ENCODE measurements at regions not wholly inside any gene's neighbourhood (a gene's known extent, or its start where the extent isn't known, plus 50 kb on each side); places are given as distances from the start of the nearest gene placed in this dataset.

DNA sequence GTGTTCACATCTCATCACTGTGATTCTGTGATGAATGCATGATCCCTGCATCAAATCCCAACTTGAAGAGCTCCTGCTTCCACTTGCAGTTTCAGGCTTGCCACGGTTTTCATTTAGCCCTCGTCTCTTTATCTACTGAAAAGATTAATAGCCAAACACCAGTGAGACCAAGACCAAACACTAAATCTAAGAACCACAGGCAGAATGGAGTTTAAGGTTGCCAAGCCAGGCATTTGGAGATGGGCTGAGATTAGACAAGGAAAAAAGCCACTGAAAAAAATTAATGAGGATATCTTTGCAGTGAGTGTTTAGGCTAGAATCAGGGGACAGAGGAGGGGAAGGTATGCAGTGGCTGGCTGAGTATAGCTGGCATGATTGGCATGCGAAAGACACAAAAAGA is 227.2 kb upstream of the BLID start:
- no peak for DNase-seq

DNA sequence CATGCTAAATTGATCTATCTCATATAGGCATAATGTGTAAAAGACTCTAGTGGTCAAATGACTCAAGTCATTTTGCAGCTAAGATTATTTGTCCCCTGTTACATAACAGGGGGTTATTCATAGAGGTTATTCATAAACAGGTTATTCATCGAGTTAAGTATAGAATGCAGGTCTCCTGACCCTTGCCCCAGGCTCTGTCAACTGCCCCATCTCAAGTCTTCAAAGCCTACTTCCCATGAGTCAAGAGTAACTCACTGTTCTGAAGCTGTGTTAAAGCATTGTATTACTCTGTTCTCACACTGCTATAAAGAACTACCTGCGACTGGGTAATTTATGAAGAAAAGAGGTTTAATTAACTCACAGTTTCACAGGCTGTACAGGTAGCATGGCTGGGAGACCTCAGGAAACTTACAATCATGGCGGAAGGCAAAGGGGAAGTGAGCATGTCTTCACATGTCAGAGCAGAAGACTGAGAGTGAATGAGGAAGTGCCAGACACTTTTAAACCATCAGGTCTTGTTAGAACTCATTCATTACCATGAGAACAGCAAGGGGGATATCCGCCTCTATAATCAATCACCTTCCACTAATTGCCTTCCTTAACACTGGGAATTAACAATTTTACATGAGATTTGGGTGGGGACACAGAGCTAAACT is 226.2 kb upstream of the BLID start:
- DNase-seq, result no peak

DNA sequence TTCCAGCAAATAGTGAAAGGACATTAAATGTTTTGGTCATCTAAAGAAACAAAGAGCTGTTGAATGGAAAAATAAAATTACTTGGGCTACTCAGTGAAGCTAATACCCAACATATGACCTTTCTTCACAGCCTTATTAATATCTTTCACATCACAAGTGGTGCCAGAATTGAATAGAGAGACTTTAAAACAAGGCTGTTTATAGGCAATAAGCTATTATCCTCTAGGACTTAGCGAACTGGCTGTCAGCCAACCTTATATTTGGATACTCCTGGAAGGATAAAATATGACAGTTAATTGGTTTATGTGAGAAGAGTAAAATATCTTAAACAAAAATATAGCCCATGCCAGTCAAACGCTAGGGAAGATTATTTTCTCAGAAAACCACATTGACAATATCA is 225.5 kb upstream of the BLID start:
- DNase-seq, result no peak

DNA sequence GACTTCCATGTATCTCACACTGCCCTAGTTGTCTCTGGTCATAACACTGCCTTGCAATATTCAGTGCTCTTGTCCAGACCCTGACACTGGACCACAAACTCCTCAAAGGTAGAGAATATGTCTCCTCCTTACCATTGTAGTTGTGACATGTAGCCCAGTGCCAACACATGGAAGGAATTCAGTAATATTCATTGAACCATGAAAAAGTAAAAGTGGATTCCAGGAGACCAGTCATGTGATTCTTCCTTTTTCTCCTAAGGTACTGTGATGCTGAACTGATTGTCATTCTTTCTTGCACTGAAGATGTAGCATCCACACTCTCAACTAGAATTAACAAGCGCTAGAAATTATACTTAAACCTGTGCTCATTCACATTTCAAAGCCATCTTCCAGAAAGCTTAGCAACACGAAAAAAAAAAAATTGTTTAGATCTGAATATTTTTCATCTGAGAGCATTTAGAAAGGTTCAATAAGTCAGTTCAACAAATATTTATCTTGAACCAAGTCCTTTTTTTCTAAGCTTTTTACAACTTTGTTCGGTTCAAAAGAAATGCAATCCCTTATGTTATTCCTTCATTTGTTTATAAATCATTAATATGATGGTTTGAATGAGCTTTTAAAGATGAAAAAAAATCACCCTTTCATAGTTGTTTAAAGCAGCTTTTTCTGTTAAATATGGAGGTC is 224.7 kb upstream of the BLID start:
- DNase-seq, result no peak

DNA sequence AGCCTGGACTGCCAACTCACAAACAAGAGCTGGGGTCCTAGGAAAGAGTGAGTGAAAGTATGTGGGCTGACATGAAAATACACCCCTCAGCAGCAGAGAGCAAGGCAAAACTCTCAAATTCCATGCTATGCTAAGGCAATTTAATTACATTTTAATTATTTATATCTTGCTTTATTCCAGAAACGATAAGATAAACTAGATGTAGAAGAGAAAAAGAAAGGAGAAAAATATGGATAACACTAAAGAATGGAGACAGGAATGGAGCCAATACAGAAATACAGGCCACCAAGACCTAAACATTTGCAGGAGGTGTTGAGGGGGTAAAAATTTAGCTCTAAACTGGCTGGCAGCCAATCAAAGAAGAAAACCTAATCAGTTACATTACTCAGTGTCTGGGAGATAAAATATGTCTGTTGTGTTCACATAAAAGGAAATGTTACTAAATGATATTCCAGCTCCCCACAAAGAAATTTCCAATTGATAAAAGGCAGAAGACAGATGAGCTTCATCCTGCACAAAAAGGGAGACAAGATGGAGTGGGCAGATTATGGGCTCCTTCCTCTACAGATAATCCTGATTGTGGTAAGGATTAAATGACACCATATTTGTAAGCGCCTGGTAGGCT is 223.5 kb upstream of the BLID start:
- no peak for DNase-seq

DNA sequence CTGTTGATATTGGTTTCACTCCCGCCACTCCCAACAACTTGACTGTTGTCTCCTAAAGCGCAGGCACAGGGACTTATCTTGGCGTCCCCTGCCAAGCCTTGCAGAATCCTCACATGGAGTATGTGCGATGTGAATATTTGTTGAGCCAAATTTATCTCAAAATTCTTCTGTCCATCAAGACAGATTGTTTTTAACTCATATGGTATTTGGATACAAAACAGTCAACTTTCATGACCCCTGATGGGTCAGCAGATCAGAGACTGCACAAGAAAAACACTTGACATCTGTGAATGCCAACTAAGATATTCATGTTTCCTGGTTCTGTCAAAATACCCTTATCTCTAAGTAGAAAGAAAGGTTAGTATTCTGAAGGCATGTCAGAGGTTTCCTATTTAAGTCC is 221.7 kb upstream of the BLID start:
- DNase-seq, result no peak

DNA sequence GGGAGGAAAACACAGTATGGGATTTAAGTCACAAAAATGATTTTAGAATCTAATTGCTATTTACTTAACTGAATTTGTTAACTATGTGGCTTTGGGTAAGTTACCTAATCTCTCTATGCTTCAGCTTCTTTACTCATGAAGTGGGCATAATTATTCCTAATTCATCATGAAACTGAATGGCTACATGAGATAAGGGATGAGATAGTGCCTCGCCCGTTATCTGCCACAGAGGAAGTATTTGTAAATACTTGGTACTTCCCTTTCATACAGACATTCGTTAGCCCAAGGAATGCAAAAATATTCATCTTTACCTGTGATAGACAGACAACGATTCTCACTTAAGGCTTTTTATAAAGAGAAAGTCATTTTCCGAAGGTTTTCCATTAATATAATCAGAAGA is 221.2 kb upstream of the BLID start:
- DNase-seq, result no peak

DNA sequence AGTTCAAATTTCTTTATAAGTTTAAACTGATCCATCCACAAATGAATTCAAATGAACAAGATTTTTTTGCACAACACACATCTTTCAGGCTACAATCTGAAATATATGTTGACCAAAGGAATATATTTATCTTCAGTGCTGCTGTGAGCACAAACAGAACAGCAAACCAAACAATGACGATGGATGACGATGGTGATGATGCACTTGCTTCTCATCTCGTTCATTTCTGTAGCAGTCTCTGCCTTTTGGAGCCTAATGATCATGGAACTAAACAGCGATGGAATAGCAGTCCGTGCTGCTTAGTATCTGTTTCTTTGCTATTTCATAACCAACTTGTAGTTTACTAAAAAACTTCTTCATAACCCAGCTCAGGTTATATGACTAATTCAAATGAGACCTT is 220.7 kb upstream of the BLID start:
- DNase-seq, result no peak

DNA sequence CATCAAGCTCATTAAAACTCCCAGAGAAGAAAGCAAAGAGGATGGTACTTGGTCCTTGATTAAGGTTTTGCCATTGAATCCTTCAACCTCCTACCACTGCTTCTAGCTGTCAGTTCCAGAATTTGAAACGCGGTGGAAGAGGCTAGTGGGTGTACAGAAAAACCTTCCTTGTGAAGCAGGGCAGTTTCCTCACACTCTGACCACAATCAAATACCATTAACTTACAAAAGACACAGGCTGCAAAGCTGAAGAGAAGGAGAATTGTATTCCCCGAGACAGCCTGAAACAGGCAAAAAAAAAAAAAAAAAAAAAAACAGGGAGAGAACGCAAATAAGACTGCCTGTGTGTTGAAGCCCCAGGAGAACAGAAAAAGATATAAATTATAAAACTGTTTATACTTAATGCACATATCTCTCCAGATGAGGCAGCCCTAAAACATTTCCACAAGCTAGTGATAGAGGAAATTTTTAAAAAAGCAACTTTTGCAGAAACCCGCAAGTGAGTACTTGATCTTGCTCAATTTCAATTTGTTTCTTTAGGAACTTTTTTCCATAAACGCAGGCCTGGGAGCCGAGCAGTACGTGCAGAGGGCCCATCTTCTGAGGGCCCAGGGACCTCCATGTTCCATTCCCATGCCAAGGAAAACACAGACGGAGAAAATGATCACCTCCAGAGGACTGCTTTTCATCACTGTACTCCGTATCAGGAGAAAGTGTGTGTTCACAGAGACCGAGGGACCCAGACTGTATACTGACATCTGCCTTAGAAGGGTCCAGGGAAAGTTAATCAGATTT is 218.7 kb upstream of the BLID start:
- DNase-seq, result no peak

DNA sequence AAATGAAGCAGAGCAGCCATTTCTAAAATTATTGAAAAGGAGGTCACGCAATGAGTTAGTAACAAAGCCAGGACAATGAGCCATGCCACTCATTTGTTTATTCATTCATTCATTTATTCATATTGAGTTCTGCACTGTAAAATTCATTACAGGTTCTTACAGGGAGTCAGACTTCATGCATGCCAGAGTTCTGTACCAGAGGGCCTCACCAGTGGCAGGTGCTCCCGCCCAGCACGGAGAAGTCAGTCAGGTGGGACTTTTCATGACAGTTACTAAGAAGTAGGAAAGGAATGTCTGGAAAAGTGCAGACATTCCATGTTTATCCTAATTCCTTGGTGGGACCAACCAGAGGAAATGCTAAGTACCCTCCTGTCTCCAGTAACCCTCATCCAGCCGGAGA is 217.5 kb upstream of the BLID start:
- no peak for DNase-seq

DNA sequence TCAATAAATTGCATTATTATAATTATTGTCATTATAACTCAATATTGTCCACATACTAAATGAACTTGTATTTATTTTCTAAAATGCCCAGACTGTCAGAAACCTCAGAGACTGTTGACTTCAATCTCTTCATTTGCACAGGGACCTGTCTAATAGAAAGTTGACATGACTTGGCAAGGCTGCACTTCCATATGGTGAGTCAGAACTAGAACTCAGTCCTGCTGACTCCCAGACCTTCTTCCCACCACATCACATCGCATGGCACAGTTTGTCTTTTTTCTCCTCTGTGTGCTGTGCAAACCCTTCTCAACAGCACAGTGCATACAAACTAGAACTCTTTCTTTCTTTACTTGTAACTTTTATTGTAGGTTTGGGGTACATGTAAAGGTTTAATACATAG is 215.1 kb upstream of the BLID start:
- no peak for DNase-seq

DNA sequence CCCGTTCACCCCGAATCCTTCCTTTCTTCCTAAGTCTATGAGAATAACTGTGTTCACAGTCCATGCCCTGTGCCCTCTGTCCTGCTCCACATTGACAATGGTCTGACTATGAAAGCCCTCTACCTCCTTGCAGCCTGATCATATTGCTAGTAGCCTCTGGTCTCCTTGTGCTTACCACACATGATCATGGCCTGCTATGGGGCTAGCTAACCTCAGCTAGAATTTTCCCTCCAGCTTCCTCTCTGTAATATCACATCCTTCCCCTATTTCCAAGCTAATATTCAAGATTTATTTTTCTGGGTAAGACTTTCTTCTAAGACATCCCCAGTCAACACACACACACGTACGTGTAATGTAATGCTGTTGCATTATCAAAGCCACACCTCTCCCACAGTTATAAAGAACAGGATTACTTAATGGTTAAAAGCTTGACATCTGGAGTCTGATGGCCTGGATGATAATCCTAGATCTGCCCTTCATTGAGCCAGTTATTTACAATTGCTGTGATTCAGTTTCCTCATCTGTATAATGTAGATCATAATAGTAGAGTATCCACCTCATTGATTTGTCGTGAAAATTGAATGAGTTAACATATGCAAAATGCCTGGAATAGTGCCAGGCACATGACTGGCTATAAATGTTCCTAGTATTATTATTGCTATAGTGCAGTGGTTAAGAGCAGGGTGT is 214.4 kb upstream of the BLID start:
- no peak for DNase-seq

DNA sequence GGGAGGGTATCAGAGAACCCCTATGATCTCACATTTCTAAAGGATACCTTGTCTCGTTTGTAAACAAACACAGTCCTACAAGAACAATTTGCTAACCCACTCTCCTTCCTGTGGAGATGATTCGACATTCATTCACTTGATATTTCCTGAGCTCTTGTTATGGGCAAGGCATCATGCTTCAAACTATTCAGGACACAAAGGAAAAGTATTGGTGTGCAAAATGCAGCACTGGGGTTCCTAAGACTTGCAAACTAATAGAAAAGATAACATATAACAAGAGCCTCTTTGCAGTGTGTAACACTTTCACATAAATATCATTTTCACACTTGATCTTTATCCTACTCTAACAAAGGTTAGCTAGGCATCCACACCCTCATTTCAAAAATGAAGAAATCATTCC is 211.5 kb upstream of the BLID start:
- no peak for DNase-seq

DNA sequence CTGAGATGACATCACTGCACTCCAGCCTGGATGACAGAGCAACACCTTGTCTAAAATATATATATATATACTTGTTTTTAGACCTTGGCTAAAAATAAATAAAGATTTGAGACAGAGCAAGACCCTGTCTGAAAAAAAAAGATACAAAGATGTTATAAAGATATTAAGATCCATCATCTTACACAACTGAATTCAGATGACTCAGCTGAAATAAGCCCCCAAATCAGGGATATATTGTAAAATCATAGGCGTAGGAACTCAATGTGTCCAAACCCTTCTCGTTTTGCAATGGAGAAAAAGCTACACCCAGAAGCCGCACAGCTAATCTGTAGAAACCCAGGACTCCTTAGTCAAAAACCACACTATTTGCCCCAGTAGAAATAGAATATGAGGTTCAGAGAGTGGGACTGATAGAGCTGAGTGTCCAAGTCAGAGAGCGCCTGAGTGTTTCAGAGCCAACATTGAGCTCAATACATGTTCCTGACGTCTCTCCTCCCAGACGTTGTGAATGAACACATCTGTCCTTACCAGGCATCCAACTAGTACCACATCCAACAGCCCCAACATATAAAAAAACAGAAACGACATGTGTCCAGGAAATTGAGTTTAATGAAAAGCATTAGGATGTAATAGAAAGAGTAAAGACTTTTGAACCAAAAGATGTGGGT is 207.9 kb upstream of the BLID start:
- no peak for DNase-seq

DNA sequence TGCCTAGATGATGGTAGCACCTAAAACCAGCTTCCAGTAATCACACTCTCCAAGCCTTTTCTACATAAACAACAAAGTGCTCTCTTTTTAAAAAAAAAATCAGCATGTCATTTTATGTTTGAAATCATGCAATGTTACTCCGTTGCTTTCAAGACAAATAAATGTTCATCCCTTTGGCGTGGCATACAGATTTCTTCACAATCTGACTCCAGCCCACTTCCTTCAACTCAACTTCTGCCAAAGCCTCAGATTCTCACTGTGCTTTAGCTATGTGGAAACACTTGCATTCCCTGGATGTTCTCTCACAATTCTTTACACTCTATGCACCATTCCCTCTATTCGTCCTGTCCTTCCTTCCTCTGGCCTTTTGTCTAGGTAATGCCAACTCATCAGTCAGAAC is 206.3 kb upstream of the BLID start:
- no peak for DNase-seq

DNA sequence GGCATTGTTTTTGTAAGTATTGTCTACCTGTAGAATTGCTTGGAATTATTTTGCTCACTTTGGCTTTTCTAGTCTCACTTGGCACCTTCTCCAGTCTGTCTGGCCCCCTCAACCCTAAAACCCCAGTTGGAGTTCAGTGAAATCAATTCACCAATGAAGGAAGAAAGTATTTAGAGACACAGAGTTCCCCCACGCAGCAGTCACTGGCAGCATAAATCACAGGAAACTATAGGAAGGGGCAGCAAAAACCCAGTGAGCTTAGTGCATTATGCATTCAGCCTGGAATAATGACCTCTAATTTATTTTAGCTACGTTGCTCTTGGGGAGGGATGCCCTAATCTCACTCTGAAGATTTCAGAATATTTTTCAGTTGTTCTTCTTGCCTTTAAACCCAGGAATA is 204.7 kb upstream of the BLID start:
- no peak for DNase-seq

DNA sequence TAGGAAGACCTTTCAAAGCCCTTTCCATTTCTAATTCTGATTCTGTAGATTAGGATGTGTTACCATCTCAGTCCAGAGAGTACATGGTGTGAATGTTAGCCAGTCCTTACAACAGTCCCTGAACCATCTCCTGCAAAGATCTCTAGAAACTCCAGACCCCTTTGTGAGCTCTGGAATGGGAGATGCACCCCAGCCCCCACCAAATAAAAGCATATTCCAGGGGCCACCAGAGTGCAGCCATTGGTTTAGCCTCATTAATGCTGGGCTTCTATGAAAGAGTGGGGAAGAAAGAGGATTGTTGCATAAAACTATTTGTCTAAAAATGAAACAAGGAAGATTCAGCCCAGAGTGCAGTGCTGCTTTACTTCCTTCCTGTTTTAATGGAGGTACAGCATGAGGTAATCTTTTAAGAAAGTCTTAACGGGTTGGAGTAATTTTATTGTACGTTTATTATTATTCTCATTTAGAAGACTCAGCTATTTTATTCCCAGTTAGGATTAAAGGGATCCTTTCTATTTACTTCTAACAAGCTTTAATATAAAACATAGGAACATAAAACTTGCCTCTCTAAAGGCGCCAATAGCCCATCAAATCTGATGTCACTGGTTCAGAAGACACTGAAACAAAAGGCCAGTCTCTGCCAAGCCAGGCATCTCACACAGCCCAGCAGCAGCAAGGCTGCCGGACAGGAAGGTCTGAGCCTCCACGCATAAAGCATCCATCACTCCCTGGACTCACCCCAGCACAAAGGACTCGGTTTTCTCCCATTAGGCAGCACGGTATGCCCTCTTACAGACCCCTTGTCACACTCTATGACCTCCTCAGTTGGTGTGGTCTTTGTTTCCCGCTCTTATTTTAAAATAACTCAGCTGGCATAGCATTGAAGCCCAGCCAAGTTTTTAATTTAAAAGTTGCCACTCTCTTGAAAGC is 203.9 kb upstream of the BLID start:
- no peak for DNase-seq

DNA sequence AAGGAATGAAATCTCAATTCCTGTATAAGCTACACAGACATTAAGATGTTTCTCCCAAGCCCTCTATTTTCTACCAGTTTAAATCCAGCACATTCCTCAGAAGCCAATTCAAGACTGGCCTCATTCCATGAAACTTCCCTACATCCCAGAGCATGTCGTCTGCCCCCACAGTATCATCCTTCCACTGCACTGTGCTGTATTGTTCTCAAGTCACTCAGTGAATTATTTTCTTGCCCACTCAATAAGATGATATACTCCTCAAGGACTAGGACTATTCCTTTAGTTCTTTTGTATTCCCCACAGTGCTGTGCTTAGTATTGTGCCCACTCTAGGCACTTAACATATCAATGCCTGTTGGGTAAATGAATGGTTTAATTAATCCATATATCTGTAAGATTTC is 203.1 kb upstream of the BLID start:
- DNase-seq, result no peak

DNA sequence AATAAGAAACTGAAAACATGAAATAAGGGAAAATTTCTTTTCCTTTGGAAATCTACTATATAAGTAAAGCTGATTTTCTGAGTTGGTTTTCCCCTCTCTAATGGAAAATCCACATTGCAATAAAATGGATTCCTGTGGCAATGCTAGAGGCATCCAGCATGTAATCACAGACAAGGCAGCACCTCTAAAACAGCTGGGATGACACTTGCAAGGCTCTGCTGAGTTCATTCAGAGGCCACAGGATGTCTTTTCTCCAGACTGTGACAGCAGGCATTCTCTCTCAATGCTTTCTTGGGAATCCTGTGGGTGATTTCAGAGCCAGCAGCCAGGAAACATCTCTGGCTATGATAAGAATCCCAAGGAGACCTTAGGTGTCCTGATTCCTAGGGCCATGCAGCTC is 201.3 kb upstream of the BLID start:
- DNase-seq, result no peak

DNA sequence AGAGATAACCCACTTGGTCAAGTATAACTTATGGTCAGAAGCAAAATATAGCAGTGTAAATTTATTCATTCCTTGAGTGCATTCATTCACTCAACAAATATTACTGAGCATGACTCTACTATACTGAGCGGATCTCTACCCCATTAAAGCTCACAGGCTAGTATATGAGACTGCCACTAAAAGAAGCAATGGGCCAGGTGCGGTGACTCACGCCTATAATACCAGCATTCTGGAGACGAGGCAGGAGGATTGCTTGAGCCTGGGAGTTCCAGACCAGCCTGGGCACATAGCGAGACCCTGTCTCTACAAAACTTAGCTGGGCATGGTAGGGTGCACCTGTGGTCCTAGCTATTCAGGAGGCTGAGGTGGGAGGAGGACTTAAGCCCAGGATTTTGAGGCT is 197.6 kb upstream of the BLID start:
- DNase-seq, result no peak

DNA sequence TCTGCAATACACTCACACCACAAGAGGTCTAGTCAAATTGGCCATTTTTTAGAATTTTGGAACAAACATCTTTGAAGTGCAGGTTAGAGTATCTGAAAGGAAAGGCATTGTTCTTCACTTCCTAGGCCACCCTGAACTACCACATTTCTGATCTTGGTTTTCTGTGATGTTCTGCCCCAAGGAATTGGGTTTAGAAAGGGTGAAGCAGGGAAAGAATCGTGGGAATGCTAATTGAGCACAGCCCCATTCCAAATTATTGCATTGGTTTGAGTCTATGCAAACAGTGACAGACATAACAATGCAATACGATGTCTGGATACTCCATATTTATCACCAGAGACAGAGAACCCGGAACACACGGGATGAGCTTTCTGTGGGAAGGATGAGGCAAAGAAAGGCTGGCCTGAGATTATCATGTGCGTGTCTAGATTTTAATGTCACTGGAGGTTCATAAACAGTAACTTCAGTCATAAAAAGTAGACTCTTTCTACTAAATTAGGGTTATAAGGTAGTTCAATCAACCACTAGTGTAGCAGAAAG is 195.3 kb upstream of the BLID start:
- DNase-seq, result no peak

Data from NCI-H345 (cell line).